ENCODE measurements at regions not wholly inside any gene's neighbourhood (a gene's known extent, or its start where the extent isn't known, plus 50 kb on each side); places are given as distances from the start of the nearest gene placed in this dataset.

- TF ChIP-seq CTCF (conservative IDR thresholded peaks at IDR 0.05 in 1 of 2, IDR thresholded peaks at IDR 0.05 in 1 of 2; ENCODE audit: low read depth in 1 of 2, low read length in 2 of 2) (no peak), EZH2 (IDR thresholded peaks at IDR 0.05; ENCODE audit: low read length, missing control alignments) (no peak)
Observed at GRCh38 chr5:23353286-23353685, 154.1 kb upstream of the PRDM9 start.

Data from fibroblast of lung (primary cell).